DMS53 (cell line): ENCODE measurements at regions not wholly inside any gene's neighbourhood (a gene's known extent, or its start where the extent isn't known, plus 50 kb on each side); places are given as distances from the start of the nearest gene placed in this dataset.
"Not testable (repeated sequence)": the region's sequence is repeated elsewhere in the genome, so short reads cannot be mapped to it uniquely, and the experiment has no call there.

Experiments used
- DNase-seq: peaks from one replicate; lab custom pipeline; 2025; lab: John Stamatoyannopoulos, UW

DNA sequence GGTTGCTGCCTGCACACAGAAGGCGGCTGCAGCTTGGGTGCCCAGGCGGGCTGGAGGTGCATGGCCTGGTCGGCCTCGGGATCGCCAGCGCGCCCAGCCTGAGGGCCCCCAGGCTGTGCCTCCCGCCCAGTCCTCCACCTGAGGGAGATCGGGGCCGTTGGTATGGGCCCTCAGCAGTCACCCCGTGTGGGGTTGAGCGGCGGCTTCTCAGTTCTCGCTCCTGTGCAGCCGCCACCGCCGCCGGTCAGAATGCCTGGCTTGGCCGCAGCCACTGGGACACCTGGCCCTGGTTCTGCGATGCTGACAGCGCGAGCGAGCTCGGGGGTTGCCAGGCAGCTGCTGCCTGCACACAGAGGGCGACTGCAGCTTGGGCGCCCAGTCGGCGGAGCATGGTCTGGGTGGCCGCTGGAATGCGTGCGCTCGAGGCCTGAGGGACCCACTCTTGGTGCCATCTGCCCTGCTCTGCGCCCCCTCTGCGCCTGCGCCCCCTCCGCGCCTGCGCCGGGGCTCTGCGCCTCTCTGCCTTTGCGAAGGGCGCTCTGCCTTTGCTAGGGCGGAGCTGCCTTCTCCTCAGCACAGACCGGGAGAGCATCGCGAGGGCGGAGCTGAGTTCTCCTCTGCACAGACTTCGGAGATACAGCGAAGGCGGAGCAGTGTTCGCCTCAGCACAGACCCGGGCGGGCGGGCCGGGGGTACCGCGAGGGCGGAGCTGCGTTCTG lies 84.6 kb upstream of the ZNG1F start:
- not testable (repeated sequence) for DNase-seq

DNA sequence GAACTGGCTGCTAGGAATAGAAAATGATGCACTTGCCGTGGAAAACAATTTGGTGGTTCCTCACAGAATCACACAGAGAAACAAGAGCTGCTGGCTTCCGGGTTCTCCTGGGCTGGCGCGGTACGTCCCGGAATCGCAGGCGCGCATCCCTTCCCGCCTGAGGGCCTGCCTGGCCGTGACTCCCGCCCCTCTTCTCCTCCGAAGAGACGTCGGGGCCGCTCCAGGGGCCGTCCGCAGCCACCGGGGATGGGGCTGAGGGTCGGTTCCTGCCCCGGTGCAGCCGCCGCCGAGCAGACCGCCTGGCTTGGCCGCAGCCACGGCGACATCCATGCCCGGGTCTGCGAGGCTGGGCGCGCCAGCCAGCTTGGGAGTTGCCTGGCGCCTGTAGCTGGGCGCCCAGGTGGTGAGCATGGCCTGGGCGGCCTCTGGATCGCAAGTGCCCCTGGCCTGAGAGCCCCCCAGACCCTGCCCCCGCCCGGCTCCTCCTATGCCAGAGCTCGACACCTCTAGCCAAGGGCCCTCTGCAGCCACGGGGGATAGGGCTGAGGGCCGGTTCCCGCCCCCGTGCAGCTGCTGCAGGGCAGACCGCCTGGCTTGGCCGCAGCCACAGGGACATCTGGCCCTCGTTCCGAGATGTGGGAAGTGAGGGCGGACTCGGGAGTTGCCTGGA lies 83.9 kb upstream of the ZNG1F start:
- not testable (repeated sequence) for DNase-seq

DNA sequence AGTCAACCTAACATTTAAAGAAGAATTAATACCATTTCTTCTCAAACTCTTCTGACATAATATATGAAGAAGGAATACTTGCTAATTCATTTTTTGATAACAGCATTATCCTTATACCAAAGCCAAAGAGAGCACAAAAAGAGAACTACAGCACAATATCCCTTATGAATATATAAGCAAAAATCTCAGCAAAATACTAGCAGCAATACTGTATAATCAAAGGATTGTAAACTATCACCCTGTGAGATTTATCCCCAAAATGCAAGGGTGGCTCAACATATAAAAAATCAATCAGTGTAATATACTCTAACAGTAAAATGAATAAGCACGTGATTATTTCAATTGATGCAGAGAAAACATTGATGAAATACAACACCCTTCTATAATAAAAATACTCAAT lies 81.9 kb upstream of the ZNG1F start:
- DNase-seq = not testable (repeated sequence)

DNA sequence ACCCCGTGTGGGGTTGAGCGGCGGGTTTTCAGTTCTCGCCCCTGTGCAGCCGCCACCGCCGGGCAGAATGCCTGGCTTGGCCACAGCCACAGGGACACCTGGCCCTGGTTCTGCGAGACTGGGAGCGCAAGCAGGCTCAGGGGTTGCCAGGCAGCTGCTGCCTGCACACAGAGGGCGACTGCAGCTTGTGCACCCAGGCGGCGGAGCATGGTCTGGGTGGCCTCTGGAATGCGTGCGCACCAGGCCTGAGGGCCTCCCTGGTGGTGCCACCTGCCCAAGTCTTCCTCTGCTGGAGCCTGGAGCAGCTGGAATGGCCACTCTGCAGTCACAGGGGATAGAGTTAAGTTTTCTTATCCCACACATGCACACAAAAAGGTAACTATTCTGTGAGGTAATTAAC lies 80.4 kb upstream of the ZNG1F start:
- not testable (repeated sequence) for DNase-seq

DNA sequence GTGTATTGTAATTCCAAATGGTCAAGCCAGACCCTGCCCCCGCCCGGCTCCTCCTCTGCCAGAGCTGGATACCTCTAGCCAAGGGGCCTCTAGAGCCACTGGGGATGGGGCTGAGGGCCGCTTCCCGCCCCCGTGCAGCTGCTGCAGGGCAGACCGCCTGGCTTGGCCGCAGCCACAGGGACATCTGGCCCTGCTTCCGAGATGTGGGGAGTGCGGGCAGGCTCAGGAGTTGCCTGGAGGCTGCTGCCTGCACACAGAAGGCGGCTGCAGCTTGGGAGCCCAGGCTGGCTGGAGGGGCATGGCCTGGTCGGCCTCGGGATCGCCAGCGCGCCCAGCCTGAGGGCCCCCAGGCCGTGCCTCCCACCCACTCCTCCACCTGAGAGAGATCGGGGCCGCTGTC lies 79.9 kb upstream of the ZNG1F start:
- not testable (repeated sequence) for DNase-seq

DNA sequence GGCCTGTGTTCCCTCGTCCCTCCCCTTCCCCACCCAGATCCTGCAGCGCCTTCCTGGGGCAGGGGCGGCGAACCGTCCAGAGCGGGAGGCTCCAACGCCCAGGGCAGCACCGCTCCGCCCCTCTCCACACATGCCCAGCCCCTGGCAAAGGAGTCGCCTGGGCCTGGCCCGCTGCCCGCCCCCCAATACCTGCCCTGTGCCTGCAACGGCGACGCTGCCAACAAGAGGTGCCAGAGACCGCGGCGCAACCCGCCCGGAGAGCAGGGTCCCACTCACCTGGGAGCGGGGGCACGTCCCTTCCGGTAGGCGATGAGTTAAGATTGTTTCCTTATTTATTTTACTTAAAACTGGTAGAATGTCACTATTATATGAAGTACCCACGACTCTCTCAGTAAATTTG lies 77.5 kb upstream of the ZNG1F start:
- DNase-seq = not testable (repeated sequence)

DNA sequence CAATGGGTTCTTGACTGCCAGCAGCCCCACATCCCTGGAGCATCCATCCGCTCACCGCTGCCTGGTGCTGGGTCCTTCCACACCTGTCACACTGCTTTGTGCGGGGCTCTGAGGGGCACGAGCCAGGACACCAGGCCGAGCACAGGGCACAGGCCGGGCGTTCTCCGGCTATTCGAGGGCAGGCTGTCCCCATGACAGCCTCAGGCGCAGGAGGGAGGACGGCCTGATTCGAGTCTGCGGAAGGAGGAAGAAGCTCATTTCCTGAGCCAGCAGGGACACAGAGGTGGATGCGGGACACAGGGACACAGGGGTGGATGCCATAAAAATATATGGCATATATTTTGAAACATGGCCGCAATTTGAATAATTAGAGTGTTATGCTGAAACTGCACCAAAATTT lies 76.9 kb upstream of the ZNG1F start:
- not testable (repeated sequence) for DNase-seq

DNA sequence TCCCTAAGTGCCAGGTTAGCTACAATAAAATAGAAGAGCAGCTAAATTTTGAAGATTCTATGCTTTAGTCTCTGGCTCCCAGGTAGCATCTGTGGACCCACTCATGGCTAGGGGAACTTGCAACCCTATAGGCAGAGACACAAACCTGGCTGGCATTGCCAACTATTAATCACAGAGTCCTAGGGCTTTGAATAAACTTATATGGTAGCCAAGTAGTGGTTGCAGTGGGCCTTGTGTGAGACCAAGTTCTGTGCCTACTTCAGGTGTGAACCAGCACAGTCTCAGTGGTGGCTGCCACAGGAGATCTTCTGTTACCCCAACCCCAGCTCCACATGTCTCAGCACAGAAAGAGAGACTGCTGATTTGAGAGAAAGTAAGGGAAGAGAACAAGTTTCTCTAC lies 62.9 kb upstream of the ZNG1F start:
- not testable (repeated sequence) for DNase-seq

DNA sequence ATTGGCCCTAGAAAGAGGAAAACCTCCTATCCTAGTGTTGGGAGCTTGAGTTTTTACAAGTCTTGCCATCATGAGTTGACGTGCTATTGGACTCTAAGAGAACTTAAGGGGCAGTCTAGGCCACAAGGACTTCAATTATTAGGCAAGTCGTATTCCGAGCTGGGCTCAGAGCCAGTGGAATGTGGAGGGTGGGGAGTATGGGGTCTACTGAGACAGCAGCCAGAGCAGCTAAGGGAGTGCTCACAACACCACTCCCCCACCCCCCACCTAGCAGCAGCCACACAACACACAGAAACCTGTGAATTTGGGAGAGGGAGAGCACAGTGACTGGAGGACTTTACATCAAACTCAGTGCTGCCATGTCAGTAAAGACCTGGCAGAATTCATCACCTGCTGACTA lies 62.0 kb upstream of the ZNG1F start:
- not testable (repeated sequence) for DNase-seq

DNA sequence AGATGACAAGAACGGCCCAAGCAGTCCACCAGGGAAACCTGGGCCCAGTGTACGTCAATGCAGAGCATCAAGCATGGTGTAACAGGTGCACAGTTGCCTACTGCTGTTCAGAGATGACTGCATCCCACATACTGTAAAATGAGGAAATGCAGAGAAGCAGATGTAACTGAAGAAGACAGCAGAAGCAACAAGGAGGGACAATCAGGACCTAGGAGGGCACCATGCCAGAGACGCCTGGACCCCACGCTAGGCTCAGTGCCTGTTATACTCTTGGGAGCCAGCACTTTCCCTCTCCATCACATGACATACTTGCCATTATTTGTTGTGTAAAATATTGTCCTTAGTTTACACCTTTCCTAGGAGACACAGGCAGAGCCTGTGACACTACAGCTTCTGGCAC lies 57.6 kb upstream of the ZNG1F start:
- not testable (repeated sequence) for DNase-seq
